Stimulated activated CD8-positive, alpha-beta memory T cell treated with anti-CD3 and anti-CD28 coated beads, Interleukin-4, amount 100 ng/mL, for 24 hours (primary cell): ENCODE measurements at regions not wholly inside any gene's neighbourhood (a gene's known extent, or its start where the extent isn't known, plus 50 kb on each side); places are given as distances from the start of the nearest gene placed in this dataset.

Experiments used
- DNase-seq: peaks from one replicate; pipeline ENCODE4 v3.0.0-alpha.2; 2020; ENCODE audit warnings: low read depth

DNA sequence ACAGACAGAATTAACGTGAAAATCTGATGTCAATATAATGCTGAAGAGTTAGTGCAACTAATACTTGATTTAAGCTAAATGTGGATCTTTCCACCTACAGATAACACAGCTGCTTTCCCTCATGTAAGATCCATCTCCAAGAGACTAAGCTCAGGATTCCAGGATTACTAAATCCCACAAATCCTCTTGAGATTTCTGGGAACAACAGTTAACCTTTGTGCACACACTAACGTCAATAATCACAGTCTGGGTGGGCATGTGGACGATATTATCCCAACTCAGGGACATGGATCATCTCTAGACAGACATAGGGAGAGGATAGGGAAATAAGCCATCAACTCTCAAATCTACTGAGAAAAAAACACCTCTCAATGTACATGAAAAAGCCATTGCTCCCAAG lies 432.6 kb downstream of the SATB2 start:
- no peak for DNase-seq

GRCh38 chr2:199024224-199024623 lies 433.5 kb downstream of the SATB2 start:
- DNase-seq = no peak

- no peak for DNase-seq
Measured at GRCh38 chr2:199019898-199020507, 437.7 kb downstream of the SATB2 start.

DNA sequence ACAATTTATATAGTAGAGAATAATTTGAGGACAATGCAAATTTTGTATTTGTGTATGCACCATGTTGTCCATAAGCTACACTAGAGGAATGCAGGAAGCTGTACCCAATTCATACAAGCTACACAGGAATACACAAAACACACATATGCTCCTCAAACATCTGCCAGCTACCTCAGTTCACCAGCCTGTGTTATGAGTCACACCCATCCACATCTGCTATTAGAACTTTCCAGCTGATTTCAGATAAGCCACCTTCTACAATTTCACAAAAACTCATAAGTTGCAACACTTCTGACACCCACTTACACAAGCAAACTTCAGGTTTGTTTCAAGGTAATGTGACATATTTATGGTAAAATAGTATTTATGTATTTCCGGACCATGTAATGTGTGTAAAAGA lies 438.9 kb downstream of the SATB2 start:
- DNase-seq = no peak

DNA sequence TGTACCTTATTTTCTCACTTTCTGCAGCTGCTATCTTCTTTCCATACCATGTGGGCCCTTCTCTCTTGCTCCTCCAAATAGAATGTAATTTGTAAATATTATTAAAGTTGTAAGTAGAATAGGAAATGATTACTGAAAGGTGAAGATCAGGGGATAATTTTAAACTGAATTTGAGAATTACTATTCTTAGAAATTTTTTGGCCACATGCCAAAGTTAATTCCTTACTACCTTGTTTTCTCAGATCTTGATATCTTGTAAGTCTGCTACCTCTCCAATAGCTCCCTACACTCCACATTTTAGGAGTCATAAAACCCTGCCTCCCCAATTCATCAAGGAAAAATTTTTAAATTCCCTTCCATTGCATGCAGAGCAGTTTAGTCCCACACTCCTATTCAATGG lies 442.7 kb downstream of the SATB2 start:
- DNase-seq = no peak

DNA sequence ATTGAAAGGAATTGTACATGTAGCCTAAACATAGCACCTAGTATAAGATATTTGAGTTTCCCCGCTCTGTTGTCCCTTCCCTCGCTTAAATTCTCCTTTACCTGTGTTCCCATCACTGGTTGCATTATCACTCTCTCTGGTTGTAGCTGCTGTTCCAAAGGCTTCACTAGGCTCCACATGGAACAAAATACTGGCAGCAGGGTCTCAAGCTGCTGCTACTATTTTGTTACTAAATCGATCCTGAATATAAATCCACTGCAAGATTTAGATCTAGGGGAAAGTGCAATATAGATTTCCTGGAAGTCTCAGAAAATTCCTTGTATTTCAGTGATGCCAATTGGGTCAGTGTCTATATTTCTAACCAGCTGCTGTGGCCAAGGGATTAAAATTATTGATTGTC lies 443.5 kb downstream of the SATB2 start:
- no peak for DNase-seq

DNA sequence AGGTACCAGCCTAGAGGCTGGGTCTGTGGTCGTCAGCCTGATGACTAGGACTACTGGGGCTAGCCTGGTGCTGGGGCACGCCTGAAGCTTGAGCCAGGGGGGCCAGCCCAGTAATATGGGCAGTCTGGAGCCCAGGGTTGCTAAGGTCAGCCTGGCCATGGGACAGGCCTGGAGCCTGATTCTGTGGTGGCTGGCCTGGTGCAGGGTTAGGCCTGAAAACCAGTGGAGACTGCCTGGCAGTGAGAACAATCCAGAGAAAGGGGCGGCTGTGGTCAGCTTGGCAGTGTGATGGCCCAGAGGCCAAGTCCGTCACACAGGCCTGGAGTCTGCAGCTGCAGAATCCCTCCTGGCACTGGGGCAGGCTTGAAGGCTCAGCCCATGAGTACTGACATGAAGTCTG lies 445.8 kb downstream of the SATB2 start:
- no peak for DNase-seq

- no peak for DNase-seq
Measured at GRCh38 chr2:198994678-198995077, 463.1 kb downstream of the SATB2 start.

- DNase-seq = no peak
Measured at GRCh38 chr2:198991431-198991830, 466.3 kb downstream of the SATB2 start.

DNA sequence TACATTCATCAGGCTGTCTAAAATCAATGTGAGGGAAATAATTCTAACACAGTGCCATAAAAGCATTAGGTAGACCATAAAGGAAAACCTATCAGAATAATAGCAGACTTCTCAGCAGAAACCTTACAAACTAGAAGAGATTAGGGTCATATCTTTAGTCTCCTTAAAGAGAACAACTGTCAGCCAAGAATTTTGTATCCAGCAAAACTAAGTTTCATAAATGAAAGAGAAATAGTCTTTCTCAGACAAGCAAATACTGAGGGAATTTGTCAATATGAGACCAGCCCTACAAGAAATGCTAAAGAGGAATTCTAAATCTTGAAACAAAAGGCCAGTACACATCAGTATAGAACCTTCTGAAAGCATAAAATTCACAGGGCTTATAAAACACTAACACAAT lies 482.0 kb downstream of the SATB2 start:
- DNase-seq = no peak

DNA sequence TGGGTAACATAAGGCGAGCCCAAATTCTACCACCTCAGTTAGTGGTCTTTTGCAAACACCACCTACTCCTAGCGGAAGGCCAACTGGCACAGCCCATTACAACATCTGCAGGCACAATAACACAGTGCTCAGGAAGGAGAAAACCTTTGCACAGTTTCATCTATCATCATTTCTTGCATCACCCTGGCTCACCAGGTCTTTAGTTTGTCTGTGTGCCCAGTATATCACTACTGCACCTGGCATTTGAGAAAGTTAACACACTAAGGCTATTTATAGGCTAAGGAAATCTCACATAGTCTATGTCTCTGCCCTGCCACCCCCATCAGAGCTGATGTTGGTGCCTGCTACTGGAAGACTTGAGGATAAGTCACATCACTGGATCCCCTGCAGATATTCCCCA lies 484.0 kb downstream of the SATB2 start:
- DNase-seq = no peak

GRCh38 chr2:198973181-198973580 lies 484.6 kb downstream of the SATB2 start:
- no peak for DNase-seq

GRCh38 chr2:198968545-198968944 lies 489.2 kb downstream of the SATB2 start:
- DNase-seq = no peak

GRCh38 chr2:198966269-198966668 lies 491.5 kb downstream of the SATB2 start:
- DNase-seq = no peak

DNA sequence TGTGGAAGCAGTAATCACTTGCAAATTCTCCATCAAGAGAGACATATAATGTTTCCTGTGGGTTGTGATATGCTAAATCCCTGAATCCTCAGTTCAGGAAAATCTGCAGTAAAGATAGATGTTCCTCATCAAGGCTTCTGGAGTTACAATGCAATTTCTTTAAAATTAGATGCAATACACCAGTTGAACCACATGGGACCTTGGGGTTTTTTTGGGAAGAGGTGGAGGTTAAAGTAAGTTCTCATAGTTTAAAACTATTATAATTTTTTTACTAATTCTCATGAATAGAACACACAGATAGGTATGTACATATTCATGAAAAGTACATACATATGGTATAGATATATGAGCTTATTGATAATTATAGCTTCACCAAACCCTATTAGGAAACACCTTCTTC lies 496.2 kb downstream of the SATB2 start:
- DNase-seq = no peak

DNA sequence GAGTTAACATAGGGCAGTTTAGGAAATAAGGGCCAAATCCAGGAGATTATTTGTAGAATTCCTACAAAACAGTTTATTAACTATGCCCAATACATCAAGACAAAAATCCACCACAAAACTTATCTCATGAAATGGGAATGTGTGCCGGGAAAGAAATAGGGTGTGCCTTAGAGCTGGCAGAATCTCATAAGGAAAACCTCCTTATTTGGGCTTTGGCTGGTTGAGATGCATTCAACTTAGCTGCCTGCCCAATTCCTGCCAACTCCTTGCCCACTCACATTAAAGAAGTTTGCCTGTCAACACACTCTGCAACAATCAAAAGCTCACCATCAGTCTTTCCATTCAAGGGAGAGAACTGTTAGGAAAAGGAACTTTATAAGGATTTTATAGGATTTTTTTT lies 500.6 kb downstream of the SATB2 start:
- DNase-seq = no peak

DNA sequence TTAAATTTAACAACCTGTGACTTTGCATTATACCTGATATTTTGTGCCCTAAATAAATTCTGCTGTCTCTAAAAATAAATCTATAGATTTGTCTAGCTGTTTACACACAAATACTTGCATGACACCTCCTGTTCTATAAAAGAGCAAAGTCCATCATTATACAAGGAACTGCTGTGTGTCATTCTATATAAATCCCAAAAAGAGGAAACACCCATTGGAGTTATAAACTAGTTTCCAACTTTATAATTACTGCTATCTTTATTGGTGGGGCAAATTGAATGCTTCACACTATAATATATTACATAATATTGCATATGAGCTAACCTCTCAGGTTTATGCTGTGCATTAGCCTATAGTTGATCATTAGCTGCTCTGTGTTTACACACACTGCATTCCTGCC lies 504.4 kb downstream of the SATB2 start:
- no peak for DNase-seq

DNA sequence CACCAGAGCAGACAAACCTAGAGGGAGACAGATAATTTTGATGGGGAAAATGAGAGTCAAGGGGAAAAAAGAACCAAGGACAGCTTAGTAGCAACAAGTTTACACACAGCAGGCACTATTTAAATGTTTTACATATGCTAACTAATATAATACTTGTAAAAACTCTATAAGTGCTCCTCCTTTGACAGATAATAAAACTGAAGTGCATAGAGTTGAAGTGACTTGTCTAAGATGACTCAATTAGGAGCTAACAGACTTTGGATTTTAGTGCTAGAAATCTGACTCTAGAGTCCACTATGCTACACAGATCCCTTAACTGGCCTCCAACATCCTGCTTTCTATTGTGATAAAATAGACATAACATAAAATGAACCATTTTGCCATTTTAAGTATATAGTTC lies 506.9 kb downstream of the SATB2 start:
- DNase-seq = no peak

DNA sequence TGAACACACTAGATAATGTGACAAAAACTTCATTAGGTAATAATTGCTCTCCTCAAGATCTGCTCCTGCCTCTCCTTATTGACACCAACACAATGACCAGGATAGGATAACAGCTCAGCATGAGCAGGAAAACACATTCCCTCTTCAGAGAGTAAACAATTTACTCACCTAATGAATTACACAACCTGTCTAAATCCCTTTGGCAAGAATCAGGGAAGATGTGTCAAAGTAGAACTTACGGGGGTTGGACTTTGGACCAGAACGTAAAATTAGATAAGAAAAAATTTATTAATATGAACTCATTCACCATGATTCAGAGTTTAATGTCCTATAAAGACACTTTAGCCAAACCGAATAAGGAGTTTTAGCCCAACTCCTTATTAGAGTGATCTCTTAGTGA lies 512.2 kb downstream of the SATB2 start:
- no peak for DNase-seq

DNA sequence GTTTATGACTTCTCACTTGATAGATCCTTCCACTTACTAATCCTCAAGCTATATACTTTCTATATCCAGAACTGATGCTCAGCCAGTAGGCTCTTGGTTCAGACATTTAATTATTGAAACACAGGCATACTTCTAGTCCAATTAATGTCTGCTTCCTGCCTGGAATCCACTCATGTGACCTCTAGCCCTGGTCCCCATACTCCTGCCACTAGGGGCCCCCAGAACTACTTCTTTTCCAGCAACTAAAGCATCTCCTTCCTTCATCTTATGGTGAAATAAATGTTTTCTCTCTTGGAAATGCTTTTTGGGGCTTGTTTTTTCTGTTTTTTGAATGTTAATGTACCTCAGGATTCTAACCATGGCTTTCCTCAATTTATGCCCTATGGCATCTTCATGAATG lies 527.6 kb downstream of the SATB2 start:
- no peak for DNase-seq

DNA sequence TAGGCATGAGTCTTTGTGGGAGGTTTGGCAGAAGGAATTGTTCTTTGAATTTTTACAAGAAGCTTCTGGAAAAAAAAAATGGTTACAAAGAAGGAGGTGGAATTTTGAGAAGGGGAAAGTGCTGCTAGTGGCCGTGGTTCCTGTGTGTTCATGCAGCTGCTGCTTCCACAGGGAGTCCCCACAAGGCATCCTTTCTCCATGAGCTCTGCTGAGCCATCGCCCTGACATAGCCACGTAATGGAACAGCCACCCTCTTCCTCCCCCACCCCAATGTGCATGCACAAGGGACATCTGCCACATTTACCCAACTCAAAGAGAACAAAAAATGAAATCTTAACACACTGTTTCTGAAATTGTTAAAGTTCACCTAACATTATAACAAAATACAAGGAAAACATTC lies 529.7 kb downstream of the SATB2 start:
- DNase-seq = no peak

DNA sequence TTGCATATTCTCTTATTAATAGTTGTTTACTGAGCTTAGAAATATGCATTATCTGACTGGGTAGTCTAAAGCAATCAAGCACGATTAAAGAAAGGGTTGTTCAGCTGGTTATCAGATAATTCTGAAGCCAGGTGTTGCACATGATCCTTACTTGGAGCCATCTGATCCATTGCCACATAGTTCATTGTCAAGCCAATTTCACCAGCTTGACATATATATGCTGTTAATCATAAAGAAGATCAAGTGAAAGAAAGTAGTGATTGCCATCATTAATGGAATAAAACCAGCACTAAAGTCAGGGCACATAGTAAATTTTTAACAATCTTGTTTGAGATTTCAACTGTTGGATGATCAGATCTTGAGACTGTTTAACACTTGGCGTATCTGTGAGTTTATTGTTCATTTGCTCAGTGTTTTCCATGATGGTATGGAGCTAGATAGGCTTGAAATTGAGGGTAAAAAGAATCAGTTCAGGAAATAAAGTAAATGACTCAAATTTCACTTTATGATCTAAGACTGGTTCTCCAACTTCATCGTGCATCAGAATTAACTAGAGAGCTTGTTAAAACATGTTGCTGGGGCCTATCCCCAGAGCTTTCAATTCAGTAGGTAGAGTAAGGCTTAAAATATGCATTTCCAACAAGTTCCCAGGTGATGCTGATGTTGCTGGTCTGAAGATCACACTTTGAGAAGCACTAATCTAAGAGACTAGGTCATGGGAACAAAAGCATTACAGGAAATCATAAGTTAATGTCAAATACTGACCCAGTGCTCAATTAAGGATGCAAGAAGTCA lies 539.6 kb downstream of the SATB2 start:
- no peak for DNase-seq

DNA sequence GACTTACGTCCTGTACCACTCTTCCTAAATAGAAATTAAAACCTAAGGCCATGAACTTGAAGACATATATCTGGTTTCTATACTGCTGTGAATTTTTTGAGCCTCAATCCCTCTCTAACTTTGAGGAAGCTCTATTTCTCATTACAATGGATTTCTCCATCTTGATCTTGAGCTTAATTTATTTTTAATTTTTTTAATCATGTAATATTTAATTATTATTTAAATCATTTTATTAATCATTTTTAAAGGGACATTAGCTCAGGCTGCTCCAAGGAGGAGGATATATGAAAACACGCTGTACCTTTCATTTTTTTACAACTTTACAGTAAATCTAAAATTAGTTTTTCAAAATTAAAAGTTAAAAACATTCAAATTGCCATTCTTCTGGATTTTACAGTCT lies 540.5 kb downstream of the SATB2 start:
- no peak for DNase-seq

DNA sequence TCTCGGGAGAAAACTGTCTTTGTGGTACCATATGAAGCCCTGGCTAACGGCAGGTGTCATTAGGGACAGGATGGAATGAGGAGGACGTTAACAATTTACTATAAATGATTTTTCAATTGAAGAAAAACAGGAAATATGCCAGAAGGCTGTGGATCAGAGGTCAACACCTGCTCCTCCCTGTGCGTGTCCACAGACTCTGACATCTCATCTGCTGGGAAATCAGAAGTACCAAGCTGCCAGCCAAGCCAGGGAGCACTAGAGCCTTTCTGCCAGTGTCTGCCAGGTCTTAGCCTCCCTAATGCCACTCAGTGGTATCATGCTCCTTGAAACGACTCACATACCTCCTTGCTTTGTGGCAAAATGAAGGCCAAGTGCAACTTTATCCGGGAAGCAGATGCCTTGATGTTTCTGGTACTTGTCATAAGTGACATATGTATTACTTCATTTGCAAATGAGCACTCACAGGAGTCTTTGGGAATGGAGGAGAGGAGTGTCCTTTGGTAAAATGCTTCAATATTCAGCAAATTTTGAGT lies 541.1 kb downstream of the SATB2 start:
- no peak for DNase-seq
